ENCODE measurements at regions not wholly inside any gene's neighbourhood (a gene's known extent, or its start where the extent isn't known, plus 50 kb on each side); places are given as distances from the start of the nearest gene placed in this dataset.

- no peak for TF ChIP-seq FOS (IDR thresholded peaks at IDR 0.05; ENCODE audit: low read depth, low read length)
- no peak; the same call in 1 of the 2 replicates for TF ChIP-seq BHLHE40 (IDR thresholded peaks at IDR 0.05; ENCODE audit: low read depth, low read length)
Observed at GRCh38 chr11:122505304-122506006, 150.1 kb upstream of the UBASH3B start (continued).

DNA sequence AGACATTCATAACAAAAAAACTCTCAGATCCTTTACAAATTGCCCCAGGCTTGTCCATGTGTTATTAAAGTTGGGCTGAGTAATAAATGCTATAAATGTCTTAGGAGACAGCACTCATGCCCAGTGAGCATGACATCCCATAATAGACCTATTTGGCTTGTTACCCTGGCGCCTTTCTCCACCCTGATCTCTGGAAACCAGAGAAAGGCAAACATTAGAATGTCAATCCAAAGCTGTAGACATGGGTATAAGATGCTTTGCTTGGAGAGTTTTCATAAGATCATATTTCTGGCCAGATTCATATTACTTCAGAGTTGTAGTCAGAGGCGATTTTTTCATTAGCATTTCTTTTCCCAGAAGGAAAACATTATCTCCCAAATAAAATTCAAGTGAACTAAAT is 161.3 kb upstream of the UBASH3B start:
- in situ Hi-C loops (cut with MboI; ENCODE audit: low sequenced_read_pairs), result no loop called here
- POLR2A ChIA-PET (ENCODE audit: unreplicated experiment), result no interaction called here
- Histone ChIP-seq H2AFZ (replicated peaks; ENCODE audit: low read length, poor library complexity) (no peak overlapping the region), H3K36me3 (ENCODE audit: control insufficient read depth, insufficient read depth, low read length) (no peaks in the 10 kb centered on the region), H3K4me1 (ENCODE audit: control insufficient read depth, insufficient read depth, low read length) (peaks cover 2% of the 10 kb centered on the region; the same call in 1 of the 2 replicates), H3K4ac (ENCODE audit: low read depth, low read length) (no peak overlapping the region), H3K4me2 (ENCODE audit: low read depth, low read length) (no peak overlapping the region), H4K91ac (ENCODE audit: insufficient read depth, low read depth, low read length) (no peak overlapping the region), H4K8ac (ENCODE audit: low read depth in 2 of 2, low read length in 2 of 2) (no peak overlapping the region), H2BK15ac (ENCODE audit: low read depth, low read length) (no peak overlapping the region), H3K18ac (ENCODE audit: low read depth, low read length) (0 out of 2 replicates have a peak overlapping the region, but pooled peaks have one; percentile 44), H3K56ac (ENCODE audit: extremely low read depth, insufficient read depth, low read length) (no peak overlapping the region), H2BK120ac (ENCODE audit: low read depth, low read length) (no peak overlapping the region), H2BK5ac (ENCODE audit: low read depth, low read length, poor library complexity, severe bottlenecking) (no peak overlapping the region), H4K20me1 (ENCODE audit: insufficient read depth, low read length) (no peaks in the 10 kb centered on the region), H2AK5ac (ENCODE audit: low read depth, low read length) (no peak overlapping the region), H3K14ac (replicated peaks; ENCODE audit: low read depth, low read length) (no peak overlapping the region), H3K9me1 (ENCODE audit: insufficient read depth, low read length) (no peaks in the 10 kb centered on the region), H3K27ac (ENCODE audit: insufficient read depth, low read length) (no peak overlapping the region), H2BK20ac (ENCODE audit: low read depth, low read length) (no peak overlapping the region), H3K79me1 (ENCODE audit: low read depth in 1 of 2, low read length in 2 of 2) (no peaks in the 10 kb centered on the region), H3K9ac (ENCODE audit: low read depth, low read length) (no peak overlapping the region), H3K27me3 (ENCODE audit: control insufficient read depth, insufficient read depth, low read length) (peaks cover 2% of the 10 kb centered on the region; the same call in 1 of the 2 replicates), H2AK9ac (replicated peaks; ENCODE audit: low read depth, low read length, poor library complexity) (no peak overlapping the region), H3K4me3 (ENCODE audit: insufficient read depth, low read depth, low read length) (no peak overlapping the region), H3K23ac (ENCODE audit: low read depth, low read length) (no peak overlapping the region), H4K5ac (ENCODE audit: low read depth, low read length) (no peak overlapping the region), H3K9me3 (ENCODE audit: control insufficient read depth, insufficient read depth, low read length) (no peaks in the 10 kb centered on the region)
- DNase-seq, result peak; percentile 1
- no TSS peak for BruUV-seq (replicated peaks)
- dilution Hi-C loops (cut with HindIII; ENCODE audit: low sequenced_read_pairs, unreplicated experiment), result no loop called here
- intact Hi-C loops (cut with micrococcal nuclease), result no loop called here
- peak; percentile 11; the same call in 1 of the 2 replicates for ATAC-seq (ENCODE audit: low read depth)
- CTCF ChIA-PET, result no interaction called here
- WGBS, 2 experiments (ENCODE audit: extremely low coverage in 2 of 2, insufficient read length in 1 of 2), result no CpG with 5 or more reads among the region's 2 CpGs
- TF ChIP-seq MAFK (IDR thresholded peaks at IDR 0.05; ENCODE audit: low read depth, low read length), result no peak
- TF ChIP-seq RFX5 (IDR thresholded peaks at IDR 0.05; ENCODE audit: low read depth, low read length), result no peak
- TF ChIP-seq POLR2A (IDR thresholded peaks at IDR 0.05; ENCODE audit: low read depth, low read length), result no peak
- TF ChIP-seq FOS (IDR thresholded peaks at IDR 0.05; ENCODE audit: low read depth, low read length), result no peak
- TF ChIP-seq MAZ (IDR thresholded peaks at IDR 0.05; ENCODE audit: borderline replicate concordance, low read depth, low read length), result no peak
- TF ChIP-seq MXI1 (IDR thresholded peaks at IDR 0.05; ENCODE audit: borderline replicate concordance, low read depth, low read length), result no peak
- TF ChIP-seq RAD21 (IDR thresholded peaks at IDR 0.05; ENCODE audit: low read length), result no peak
- TF ChIP-seq, protein P1, sequence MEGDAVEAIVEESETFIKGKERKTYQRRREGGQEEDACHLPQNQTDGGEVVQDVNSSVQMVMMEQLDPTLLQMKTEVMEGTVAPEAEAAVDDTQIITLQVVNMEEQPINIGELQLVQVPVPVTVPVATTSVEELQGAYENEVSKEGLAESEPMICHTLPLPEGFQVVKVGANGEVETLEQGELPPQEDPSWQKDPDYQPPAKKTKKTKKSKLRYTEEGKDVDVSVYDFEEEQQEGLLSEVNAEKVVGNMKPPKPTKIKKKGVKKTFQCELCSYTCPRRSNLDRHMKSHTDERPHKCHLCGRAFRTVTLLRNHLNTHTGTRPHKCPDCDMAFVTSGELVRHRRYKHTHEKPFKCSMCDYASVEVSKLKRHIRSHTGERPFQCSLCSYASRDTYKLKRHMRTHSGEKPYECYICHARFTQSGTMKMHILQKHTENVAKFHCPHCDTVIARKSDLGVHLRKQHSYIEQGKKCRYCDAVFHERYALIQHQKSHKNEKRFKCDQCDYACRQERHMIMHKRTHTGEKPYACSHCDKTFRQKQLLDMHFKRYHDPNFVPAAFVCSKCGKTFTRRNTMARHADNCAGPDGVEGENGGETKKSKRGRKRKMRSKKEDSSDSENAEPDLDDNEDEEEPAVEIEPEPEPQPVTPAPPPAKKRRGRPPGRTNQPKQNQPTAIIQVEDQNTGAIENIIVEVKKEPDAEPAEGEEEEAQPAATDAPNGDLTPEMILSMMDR (conservative IDR thresholded peaks at IDR 0.05; ENCODE audit: low read depth, low read length), result no peak
- no peak for TF ChIP-seq NFE2L2 (IDR thresholded peaks at IDR 0.05; ENCODE audit: low read depth, low read length)
- no peak for TF ChIP-seq BHLHE40 (IDR thresholded peaks at IDR 0.05; ENCODE audit: low read depth, low read length)
- no peak for TF ChIP-seq CHD1 (IDR thresholded peaks at IDR 0.05; ENCODE audit: low read depth, low read length)
- TF ChIP-seq CEBPB (IDR thresholded peaks at IDR 0.05; ENCODE audit: low read depth, low read length), result no peak
- TF ChIP-seq, protein P2, sequence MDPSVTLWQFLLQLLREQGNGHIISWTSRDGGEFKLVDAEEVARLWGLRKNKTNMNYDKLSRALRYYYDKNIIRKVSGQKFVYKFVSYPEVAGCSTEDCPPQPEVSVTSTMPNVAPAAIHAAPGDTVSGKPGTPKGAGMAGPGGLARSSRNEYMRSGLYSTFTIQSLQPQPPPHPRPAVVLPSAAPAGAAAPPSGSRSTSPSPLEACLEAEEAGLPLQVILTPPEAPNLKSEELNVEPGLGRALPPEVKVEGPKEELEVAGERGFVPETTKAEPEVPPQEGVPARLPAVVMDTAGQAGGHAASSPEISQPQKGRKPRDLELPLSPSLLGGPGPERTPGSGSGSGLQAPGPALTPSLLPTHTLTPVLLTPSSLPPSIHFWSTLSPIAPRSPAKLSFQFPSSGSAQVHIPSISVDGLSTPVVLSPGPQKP (IDR thresholded peaks at IDR 0.05; ENCODE audit: borderline replicate concordance, low read depth, low read length), result no peak
- no peak for TF ChIP-seq RCOR1 (IDR thresholded peaks at IDR 0.05; ENCODE audit: insufficient replicate concordance, low read length)
- TF ChIP-seq SMC3 (IDR thresholded peaks at IDR 0.05; ENCODE audit: low read depth, low read length), result no peak
